Fibroblast of lung (primary cell): ENCODE measurements at regions not wholly inside any gene's neighbourhood (a gene's known extent, or its start where the extent isn't known, plus 50 kb on each side); places are given as distances from the start of the nearest gene placed in this dataset.

Source experiments
- EZH2 ChIP-seq: IDR thresholded peaks from 2 replicates; pipeline ENCODE4 v1.5.1; 2012; ENCODE audit warnings: low read length, control low read depth, mild to moderate bottlenecking; ENCODE audit errors: missing control alignments
- TF ChIP-seq, protein P1 (sequence below), 2 donors: IDR thresholded peaks in 1 of 2; conservative IDR thresholded peaks in 1 of 2; 1 replicate in 1 of 2; 2 replicates in 1 of 2; pipeline ENCODE4 v1.5.1; 2011 to 2012; ENCODE audit warnings: low read length in 2 of 2, control low read depth in 1 of 2, inconsistent platforms in 1 of 2, low read depth in 1 of 2, mild to moderate bottlenecking in 1 of 2

DNA sequence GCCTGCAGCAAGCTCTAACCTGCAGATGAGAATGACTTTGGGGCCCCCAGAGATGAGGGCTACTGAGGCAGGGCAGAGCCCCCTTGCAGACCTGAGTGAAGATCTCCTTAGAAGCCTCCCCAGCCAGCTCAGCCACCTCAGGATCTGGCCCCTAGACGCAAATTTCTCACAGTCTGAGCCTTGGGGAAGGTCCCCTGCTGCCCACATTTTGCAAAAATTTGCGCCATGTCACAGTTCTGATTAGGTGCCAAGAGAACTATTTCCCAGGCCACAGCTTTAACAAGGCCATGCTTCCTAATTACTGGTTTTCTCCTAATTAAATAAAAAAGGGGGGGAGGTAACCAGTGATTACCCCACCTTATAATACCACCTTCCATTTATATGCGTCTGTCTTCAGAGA lies 81.0 kb upstream of the HES1 start:
- TF ChIP-seq, protein P1, sequence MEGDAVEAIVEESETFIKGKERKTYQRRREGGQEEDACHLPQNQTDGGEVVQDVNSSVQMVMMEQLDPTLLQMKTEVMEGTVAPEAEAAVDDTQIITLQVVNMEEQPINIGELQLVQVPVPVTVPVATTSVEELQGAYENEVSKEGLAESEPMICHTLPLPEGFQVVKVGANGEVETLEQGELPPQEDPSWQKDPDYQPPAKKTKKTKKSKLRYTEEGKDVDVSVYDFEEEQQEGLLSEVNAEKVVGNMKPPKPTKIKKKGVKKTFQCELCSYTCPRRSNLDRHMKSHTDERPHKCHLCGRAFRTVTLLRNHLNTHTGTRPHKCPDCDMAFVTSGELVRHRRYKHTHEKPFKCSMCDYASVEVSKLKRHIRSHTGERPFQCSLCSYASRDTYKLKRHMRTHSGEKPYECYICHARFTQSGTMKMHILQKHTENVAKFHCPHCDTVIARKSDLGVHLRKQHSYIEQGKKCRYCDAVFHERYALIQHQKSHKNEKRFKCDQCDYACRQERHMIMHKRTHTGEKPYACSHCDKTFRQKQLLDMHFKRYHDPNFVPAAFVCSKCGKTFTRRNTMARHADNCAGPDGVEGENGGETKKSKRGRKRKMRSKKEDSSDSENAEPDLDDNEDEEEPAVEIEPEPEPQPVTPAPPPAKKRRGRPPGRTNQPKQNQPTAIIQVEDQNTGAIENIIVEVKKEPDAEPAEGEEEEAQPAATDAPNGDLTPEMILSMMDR (conservative IDR thresholded peaks at IDR 0.05 in 1 of 2, IDR thresholded peaks at IDR 0.05 in 1 of 2; ENCODE audit: low read depth in 1 of 2, low read length in 2 of 2) = no peak
- no peak for TF ChIP-seq EZH2
